Activated naive CD4-positive, alpha-beta T cell treated with Interleukin-2 at 50 U/mL for 16 hours (primary cell): ENCODE measurements at regions not wholly inside any gene's neighbourhood (a gene's known extent, or its start where the extent isn't known, plus 50 kb on each side); places are given as distances from the start of the nearest gene placed in this dataset.
"Not testable (repeated sequence)": the region's sequence is repeated elsewhere in the genome, so short reads cannot be mapped to it uniquely, and the experiment has no call there.

Experiments used
- DNase-seq: peaks from one replicate; pipeline ENCODE4 v3.0.0-alpha.2; 2020

GRCh38 chr3:101913168-101913567 lies 63.9 kb downstream of the NFKBIZ start:
- no peak for DNase-seq

- DNase-seq, result not testable (repeated sequence)
Observed at GRCh38 chr3:101917761-101918160, 68.4 kb downstream of the NFKBIZ start.

- DNase-seq, result not testable (repeated sequence)
Observed at GRCh38 chr3:101922151-101922725, 72.9 kb downstream of the NFKBIZ start.

GRCh38 chr3:101924621-101925020 lies 75.3 kb downstream of the NFKBIZ start:
- DNase-seq, result not testable (repeated sequence)

- not testable (repeated sequence) for DNase-seq
Observed at GRCh38 chr3:101925124-101925523, 75.8 kb downstream of the NFKBIZ start.

- DNase-seq, result no peak
Observed at GRCh38 chr3:101925564-101925963, 76.2 kb downstream of the NFKBIZ start.

GRCh38 chr3:101926594-101927105 lies 77.3 kb downstream of the NFKBIZ start:
- DNase-seq, result no peak

- no peak for DNase-seq
Observed at GRCh38 chr3:101928890-101929289, 79.6 kb downstream of the NFKBIZ start.

- no peak for DNase-seq
Observed at GRCh38 chr3:101931081-101931480, 81.8 kb downstream of the NFKBIZ start.

- DNase-seq, result no peak
Observed at GRCh38 chr3:101932326-101933068, 83.2 kb downstream of the NFKBIZ start.

- peak; percentile 37 for DNase-seq
Observed at GRCh38 chr3:101936419-101937356, 87.4 kb downstream of the NFKBIZ start.

GRCh38 chr3:101938262-101938847 lies 89.0 kb downstream of the NFKBIZ start:
- DNase-seq, result no peak

GRCh38 chr3:101939361-101940049 lies 90.2 kb downstream of the NFKBIZ start:
- no peak for DNase-seq

GRCh38 chr3:101940521-101941317 lies 91.4 kb downstream of the NFKBIZ start:
- no peak for DNase-seq

GRCh38 chr3:101941318-101942040 lies 92.2 kb downstream of the NFKBIZ start:
- no peak for DNase-seq

- DNase-seq, result no peak
Observed at GRCh38 chr3:101942356-101942755, 93.0 kb downstream of the NFKBIZ start.

- DNase-seq, result no peak
Observed at GRCh38 chr3:101943029-101943428, 93.7 kb downstream of the NFKBIZ start.

- DNase-seq, result no peak
Observed at GRCh38 chr3:101944308-101944707, 95.0 kb downstream of the NFKBIZ start.

GRCh38 chr3:101945980-101946379 lies 96.7 kb downstream of the NFKBIZ start:
- no peak for DNase-seq

GRCh38 chr3:101946906-101947305 lies 97.6 kb downstream of the NFKBIZ start:
- DNase-seq, result no peak

- no peak for DNase-seq
Observed at GRCh38 chr3:101950510-101950909, 101.2 kb downstream of the NFKBIZ start.
